GM21576 (cell line): ENCODE measurements at regions not wholly inside any gene's neighbourhood (a gene's known extent, or its start where the extent isn't known, plus 50 kb on each side); places are given as distances from the start of the nearest gene placed in this dataset.
"Not testable (repeated sequence)": the region's sequence is repeated elsewhere in the genome, so short reads cannot be mapped to it uniquely, and the experiment has no call there.

ENCODE experiments used
- ATAC-seq: cut with Tn5 transposase; IDR thresholded peaks from one replicate; pipeline ENCODE4 v1.9.1; 2021; ENCODE audit warnings: mild to moderate bottlenecking, moderate library complexity; ENCODE audit not compliant: unreplicated experiment

DNA sequence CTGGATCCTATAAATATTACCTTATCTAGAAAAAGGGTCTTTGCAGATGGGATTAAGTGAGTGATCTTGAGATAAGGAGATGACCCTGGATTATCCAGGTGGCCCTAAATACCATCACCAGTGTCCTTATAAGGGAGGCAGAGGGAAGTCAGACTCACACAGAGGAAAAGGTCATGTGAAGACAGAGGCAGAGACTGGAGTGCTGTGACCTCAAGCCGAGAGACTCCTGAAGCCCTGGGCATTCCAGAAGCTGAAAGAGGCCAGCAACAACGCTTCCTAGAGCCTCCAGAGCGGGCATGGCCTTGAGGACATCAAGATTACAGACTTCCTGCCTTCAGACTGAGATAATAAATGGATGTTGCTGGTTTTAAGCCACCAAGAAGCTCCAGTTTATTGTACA is 118.8 kb downstream of the ATPSCKMT start:
- no peak for ATAC-seq

DNA sequence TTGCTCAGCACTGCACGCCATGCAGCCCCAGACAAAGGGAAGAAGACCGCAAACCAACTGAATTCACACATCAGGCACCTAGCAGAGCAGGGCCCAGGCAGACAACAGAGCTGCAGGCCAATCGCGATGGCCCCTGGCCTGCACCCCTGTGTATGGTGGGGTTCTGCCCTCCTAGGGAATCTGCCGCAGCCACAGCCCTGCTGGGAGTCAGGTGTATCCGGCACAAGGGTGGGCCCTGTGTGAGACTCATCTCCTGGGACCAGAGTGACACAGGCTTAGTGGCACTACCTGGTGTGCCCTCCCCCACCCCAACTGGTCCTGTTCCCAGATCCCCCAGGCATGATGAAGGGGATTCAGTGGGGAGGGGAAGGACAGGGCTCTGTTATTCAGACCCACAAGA is 122.8 kb downstream of the ATPSCKMT start:
- no peak for ATAC-seq

DNA sequence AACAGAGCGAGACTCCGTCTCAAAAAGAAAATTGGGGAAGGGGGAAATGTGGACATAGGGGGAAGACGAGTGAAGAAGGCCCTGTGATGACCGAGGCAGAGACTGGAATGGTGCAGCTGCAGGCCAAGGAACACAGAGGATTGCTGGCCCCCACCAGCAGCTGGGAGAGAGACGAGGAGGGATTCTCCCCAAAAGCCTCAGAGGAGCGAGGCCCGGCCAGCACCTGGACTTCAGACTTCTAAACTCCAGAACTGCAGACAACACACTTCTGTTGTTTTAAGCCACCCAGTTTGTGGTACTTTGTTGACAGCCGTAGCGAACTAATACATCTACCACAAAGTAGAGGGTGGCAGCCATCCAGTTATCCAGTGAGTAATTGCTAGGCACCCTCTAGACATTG is 124.6 kb downstream of the ATPSCKMT start:
- ATAC-seq: no peak

DNA sequence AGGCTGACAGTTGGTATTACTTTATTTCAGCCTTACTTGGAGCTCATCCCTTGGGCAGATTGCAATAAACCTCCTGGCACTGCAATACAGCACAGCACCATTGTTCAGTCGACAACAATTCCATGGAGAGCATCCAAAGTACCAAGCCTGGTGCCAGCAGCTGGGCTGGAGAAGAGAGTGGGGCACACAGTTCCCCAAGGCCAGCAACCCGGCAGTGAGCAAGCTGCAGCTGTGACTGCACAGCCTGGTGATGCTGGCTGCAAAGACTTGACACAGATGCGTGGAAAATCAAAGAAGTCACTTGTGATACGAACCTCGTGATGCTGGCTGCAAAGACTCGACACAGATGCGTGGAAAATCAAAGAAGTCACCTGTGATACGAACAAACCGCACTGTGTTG is 125.4 kb downstream of the ATPSCKMT start:
- no peak for ATAC-seq

DNA sequence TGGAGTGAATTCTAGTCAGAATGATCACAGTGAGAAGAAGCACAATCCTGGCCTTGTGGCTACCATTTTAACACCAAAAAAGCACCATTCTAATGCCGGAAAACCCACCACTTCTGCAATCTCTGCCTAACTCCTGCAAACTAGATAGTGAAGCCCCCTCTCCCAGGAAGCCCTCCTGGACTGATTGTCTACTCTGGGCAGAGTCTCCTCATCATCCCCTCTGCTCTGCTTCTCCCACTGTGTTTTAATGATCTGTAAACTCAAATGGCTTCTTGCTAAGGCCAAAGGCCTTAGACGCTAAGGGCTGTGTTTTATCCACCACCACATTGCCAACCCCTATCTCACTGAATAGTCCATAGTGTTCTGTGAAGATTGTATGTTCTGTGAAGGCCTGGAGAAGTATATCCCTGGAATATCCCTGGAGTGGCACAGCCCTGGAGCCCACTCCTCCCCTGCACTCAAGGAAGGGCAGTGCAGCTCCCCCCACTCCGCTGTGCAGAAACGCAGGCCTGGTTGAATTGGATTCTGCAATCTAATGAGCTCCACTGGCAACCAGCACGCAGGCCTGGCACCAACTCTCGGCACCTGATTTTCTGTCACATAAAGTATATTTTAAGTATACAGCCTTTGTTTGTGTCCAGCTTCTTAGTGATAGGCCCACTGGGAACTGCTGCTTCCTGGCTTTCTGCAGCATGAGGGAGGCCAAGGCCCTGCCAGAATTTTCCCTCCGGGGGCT is 126.3 kb downstream of the ATPSCKMT start:
- no peak for ATAC-seq

DNA sequence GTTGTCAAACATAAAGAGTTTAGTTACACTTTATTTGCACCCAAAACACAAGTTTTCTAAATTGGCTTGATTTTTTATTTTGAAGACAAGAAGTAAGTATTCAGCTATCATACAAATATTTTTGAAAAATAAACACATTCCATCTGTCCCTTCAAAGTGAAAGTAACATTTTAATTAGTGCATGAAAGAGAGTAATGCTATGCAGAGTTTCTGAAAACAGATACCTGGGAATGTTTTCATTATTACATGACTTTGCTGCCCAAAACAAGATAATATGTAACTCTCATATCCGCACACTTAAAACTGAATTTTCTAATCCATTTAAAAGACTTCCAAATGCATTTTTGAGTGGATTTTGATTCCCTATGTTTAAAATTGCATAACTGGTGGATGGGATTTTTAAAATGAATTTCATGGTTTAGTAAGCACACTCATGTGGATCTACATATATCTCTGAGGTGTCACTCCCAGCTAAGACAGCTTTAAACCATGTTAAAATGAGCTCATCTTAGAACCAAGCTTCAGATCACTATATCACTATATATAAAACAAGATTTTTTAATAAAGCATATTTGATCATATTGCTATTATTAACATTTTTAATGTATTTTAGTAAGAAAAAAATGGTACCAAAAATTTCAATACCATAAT is 127.5 kb downstream of the ATPSCKMT start:
- no peak for ATAC-seq

DNA sequence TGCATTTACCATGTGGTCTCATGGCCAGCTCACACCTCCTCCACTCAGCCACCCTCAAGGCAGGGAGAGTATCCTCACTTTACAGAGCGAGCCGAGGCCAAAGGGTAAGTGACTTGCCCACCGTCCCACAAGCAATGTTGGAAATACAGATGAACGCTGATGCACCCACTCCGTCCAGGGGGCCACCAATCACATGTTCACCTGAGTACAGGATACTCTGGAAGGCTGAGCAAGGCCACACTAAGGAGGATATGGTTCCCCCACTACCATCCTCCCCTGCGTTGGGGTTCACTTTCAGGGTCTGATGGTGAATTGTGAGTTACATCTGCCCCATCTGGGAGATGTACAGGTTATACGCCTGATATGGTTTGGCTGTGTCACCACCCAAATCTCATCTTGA is 128.8 kb downstream of the ATPSCKMT start:
- no peak for ATAC-seq

DNA sequence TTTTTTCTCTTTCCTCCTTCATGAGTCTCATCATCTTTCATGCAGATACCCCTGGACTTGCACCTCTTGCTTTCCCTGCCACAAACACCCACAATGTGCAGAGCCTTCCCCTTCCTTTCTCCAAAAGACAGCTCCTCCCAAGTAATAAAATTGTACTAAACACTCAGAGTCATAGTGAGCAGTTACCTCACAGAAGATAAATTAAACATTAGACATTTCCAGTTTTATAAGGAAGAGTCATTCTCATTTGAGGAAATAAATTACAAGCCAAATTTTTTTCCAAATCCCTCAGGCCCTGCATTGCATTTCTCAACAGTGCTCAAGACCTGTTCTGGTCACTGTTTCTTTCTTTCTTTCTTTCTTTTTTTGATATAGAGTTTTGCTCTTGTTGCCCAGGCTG is 131.5 kb downstream of the ATPSCKMT start:
- no peak for ATAC-seq

DNA sequence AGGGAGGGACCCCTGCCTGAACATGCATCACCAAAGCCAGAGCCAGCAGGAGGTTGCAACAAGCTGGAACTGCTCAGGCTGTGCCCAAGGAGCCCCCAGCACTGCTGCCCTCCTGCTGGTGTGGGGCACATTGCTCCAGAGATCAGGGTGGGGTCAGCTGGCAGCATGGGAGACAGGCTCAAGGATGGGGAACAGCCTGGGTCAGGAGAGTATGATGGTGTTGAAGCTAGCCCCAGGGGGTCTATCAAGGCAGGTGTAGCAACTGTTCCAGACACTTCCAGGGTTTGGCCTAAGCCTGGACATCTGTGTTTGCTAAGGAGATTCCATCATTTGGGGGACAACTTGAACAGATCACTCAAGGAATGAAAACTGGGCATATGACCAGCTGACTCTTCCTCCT is 133.1 kb downstream of the ATPSCKMT start:
- ATAC-seq: no peak

DNA sequence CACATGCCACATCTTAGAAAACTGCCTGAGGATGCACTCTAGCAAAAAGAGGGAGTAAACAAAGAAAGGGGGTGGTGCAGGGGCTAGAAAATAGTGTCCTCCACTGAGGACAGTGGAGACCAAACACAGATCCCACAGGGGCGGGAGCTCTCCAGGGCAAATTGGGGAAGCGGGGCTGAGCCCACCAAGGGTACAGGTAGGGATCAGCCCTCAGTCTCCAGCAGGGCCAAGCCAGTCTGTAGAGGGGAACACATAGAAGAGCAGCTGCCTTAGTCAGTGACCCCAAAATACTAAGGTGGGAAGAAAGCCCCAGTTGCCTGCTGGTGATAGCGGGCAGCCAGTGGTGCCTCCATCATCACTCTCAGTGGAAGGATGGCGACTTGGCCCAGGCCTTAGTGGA is 134.0 kb downstream of the ATPSCKMT start:
- no peak for ATAC-seq

DNA sequence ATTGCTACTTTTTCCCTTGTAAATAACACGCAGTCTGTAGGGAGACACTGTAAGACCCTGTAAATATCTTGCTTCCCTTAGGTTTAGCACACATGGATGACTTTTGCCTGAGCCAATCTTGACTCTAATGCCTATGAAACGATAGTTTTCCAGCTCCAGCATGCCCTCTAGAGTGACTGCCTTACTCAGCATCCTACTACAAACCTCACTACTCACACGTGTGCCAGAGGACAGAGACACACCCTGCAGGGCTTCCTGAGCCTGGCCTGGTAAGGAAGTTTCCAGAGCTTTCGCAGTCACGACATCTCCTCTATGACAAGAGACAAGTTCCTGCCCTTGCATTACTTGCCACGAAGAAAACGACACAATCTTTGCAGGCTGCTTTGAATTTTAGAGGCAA is 138.1 kb downstream of the ATPSCKMT start:
- ATAC-seq: peak; percentile 70

DNA sequence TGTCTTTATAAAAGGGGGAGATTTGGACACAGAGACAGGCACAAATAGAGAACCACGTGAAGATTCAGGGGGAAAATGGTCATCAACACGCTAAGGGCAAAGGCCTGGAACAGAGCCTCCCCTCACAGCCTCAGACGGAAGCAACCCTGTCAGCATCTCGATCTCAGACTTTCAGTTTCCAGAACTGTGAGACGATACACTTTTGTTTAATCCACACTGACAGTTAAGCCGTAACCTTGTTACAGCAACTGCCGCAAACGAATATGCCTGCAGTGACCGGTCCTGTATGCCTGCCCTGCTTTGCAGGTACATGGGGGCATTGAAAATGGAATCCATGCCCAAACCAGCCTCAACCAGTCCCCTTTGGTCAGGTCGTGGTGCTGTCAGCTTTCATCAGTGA is 139.5 kb downstream of the ATPSCKMT start:
- ATAC-seq: no peak

DNA sequence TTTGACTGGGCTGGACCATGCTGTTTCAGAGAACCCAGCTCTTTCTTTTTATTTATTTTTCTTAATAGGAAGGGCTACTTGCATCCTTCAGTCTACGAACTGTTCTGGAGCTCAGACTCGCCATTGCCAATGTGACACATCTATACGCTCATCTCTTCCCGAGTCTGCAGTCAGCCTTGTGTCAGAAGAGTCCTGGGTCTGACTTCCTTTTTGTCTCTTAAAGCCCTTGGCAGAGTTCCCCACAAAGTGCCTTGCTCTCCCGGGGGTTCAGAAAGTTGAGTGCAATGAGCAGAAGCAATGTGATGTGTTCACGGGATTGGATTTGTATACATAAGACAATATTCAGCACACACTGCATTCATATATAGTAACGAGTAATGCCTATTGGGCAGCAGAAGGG is 140.4 kb downstream of the ATPSCKMT start:
- no peak for ATAC-seq

DNA sequence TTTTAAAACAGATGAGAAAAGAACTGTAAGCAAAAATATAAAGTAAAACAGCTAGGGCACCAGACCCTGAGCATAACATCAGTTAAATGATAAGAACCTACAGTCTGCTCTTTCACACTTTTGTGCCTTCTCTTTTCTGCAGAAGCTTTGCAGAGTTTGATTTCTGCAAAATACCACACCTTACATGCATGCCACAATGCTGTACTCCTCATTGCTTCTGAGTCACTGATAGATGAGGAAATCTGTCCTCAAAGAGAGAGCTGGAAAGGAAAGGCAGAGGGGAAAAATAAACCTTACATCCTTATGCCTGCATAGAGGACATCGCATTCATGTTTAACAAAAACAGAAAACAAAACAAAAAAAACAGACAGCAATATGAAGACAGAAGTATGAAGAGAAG is 142.9 kb downstream of the ATPSCKMT start:
- ATAC-seq: no peak

DNA sequence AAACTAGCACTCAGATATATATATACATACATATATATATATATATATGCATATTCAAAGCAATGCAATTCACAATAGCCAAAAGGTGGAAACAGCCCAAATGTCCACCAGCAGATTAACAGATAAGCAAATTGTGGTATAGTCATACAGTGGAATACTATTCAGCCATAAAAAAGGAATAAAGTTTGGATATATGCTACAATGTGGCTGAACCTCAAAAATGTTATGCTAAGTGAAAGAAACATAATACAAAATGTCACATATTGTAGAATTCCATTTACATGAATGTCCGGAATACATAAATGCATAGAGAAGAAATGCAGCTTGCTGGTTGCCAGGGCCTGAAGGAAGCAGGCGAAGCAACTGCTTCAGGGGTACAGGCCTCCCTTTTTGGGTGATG is 143.4 kb downstream of the ATPSCKMT start:
- no peak for ATAC-seq

DNA sequence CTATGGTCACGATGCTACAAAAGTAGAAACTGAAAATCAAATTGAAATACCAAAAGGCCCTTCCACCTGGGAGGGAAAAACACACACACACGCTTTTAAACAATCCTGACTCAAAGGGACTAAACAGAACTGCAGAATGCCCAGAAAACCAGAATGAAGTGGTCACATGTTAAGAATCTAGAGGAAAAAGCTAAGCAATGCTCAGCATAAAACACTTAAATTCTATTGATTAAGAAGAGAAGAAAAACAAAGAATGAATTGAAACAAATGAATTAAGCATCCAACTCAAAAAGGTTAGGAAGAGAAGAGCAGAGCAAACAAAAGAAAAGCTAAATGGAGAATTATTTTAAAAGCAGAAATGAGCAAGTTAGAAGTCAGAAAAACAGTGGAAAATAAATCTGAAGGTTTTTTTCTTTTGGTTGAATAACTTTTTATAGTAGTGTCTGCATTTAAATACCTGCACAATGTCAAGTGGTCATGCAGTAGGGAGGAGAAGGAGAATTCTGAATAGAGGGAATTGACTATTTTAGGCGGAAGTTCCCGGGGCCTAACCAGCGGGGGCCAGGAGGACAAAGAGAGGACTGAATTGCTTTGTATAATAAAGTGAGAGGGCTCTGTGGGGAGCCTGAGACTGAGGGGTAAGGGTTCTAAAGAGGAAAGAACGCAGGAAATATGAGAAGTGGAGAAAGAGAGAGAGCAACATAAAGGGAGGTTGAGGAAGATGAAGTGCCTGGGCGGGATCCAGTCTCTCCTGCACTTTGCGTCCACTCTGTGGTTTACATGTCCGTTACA is 146.8 kb downstream of the ATPSCKMT start:
- no peak for ATAC-seq

DNA sequence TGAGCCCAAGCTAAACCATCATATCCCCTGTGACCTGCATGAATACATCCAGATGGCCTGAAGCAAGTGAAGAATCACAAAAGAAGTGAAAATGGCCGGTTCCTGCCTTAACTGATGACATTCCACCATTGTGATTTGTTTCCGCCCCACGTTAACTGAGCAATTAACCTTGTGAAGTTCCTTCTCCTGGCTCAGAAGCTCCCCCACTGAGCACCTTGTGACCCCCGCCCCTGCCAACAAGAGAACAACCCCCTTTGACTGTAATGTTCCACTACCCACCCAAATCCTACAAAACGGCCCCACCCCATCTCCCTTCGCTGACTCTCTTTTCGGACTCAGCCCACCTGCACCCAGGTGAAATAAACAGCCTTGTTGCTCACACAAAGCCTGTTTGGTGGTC is 147.5 kb downstream of the ATPSCKMT start:
- ATAC-seq: not testable (repeated sequence)

DNA sequence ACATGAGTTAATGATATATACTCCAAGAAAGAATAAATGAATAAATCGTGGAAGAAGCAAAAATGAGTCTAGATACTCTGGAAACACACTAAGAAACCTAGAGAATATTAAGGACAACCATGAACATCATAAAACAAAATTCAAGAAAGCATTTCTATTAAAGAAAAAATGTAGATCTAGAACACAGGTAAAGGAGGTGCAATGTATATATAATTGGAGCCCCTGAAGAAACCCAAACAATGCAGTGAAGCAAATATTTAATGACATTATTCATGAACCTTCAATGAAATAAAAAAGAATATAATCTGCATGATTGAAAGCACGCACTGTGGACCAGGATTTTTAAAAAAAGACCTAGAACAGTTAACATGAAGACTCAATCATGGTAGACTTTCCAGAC is 150.1 kb downstream of the ATPSCKMT start:
- ATAC-seq: no peak

DNA sequence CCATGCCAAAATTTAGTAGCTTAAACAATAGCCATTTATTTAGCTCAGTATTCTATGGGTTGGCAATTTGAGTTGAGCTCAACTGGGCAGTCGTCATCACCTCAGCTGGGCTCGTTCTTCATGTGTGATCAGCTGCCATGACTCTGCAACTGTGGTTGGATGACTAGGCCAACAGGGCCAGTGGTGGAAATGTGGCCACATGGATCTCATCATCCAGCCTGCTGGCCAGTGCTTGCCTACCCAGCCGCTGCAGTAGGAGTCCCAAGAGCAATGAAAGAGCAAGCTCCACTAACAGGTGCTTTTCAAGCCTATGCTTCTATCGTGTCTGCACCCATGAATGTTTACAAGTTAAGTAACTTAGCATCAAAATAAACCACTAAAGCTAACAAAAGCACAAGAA is 158.0 kb downstream of the ATPSCKMT start:
- ATAC-seq: no peak

DNA sequence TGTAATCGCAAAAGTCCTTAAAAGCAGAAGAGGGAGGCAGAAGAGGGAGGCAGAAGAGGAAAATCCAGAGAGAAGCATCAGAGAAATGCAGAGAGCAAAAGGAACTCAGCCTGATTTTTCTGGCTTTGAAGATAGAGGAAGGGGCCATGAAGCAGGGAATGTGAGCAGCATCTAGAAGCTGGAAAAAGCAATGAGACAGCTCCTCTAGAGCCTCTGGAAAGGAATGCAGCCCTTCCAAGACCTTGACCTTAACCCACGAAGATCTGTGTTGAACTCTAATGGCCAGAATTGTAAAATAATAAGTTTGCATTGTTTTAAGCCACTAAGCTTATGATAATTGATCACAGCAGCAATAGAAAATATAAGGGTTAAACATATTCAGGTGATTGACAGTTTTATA is 159.6 kb downstream of the ATPSCKMT start:
- no peak for ATAC-seq

DNA sequence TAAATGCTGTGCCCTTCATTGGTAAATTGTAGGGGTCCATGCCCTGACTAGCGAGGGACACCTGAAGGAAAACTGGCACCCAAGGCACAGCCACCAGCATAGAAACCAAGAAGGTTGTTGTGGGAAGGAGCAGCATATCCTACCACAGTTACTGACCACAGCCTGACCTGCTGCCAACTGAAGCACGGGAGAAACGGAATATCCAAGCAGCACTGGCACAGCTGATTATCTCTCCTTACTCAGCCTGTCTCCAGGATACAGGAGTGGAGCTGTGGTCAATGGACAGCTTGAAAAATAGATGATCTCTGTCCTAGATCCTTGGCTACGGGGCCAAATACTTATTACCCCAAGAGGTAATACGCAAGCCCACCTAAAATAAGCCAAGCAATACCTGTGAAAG is 164.5 kb downstream of the ATPSCKMT start:
- ATAC-seq: no peak

DNA sequence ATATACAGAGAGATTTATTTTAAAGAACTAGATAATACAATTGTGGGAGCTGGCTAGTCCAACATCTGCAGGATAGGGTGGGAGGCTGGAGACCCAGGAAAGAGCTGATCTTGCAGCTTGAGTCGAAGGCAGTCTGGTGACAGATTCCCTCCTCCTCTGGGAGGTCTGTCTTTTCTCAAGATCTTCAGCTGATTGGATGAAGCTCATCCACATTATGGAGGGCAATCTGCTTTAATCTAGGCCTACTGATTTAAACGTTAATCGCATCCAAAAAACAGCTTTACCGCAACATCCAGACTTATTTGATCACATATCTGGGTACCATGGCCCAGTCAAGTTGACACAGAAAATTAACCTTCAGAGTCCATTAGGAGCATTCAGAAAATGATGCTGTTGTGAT is 168.1 kb downstream of the ATPSCKMT start:
- no peak for ATAC-seq
